A549 (cell line): ENCODE measurements at regions not wholly inside any gene's neighbourhood (a gene's known extent, or its start where the extent isn't known, plus 50 kb on each side); places are given as distances from the start of the nearest gene placed in this dataset.

ENCODE experiments used
- ATAC-seq, 2 experiments: fragments of 200-7000 bp in 1 of 2; fragments of >200 bp in 1 of 2; cut with Nextera tagmentation in 1 of 2; cut with Tn5 transposase in 1 of 2; 3 replicates each; pipeline versions ENCODE4 v1.8.0 to v1.9.1; 2018 to 2020; ENCODE audit warnings: mild to moderate bottlenecking in 1 of 2, moderate library complexity in 1 of 2
- CTCF ChIA-PET: fragments of 300-600 bp; sonication (Branson Sonifier 250); formaldehyde crosslinking; extraction: SDS; loops from one replicate; lab custom pipeline; 2021; ENCODE audit warnings: antibody characterized with exemption, inconsistent platforms; lab: Yijun Ruan, JAX
- POLR2A ChIA-PET: fragments of 350-600 bp; formaldehyde crosslinking; extraction: SDS; loops from one replicate; lab custom pipeline; 2021; ENCODE audit warnings: antibody characterized with exemption, inconsistent platforms; lab: Yijun Ruan, JAX
- DNase-seq, 2 experiments: peaks; one replicate each; pipeline versions ENCODE4 v3.0.0 to v3.0.0-alpha.2; 2011 to 2016; ENCODE audit warnings: low read depth in 1 of 2, low spot score in 1 of 2
- FAIRE-seq: peaks from 2 replicates; lab custom pipeline; 2011; peaks lifted over from hg19 to GRCh38; lab: Jason Lieb, UNC
- H3K27ac ChIP-seq, 2 experiments: fragments of >200 bp; sonication (Bioruptor Twin); formaldehyde crosslinking; 3 replicates each; pipeline ENCODE4 v1.5.1; 2016 to 2017
- H3K4me1 ChIP-seq: fragments of >200 bp; sonication (Bioruptor Twin); formaldehyde crosslinking; 3 replicates; pipeline ENCODE4 v1.6.1; 2016
- H3K4me2 ChIP-seq: fragments of >200 bp; sonication (Bioruptor Twin); formaldehyde crosslinking; 3 replicates; pipeline ENCODE4 v1.6.1; 2016
- H3K4me3 ChIP-seq: fragments of >200 bp; sonication (Bioruptor Twin); formaldehyde crosslinking; 3 replicates; pipeline ENCODE4 v1.5.1; 2016
- H3K9me3 ChIP-seq: fragments of >200 bp; sonication (Bioruptor Twin); formaldehyde crosslinking; 3 replicates; pipeline ENCODE4 v1.6.1; 2016
- BHLHE40 ChIP-seq: IDR thresholded peaks from 2 replicates; pipeline ENCODE4 v1.6.1; 2012; ENCODE audit warnings: low read depth, low read length, inconsistent platforms
- CEBPB ChIP-seq, 2 experiments: fragments of >200 bp in 1 of 2; sonication (Bioruptor Twin) in 1 of 2; formaldehyde crosslinking in 1 of 2; IDR thresholded peaks; 2 replicates each; pipeline ENCODE4 v1.6.1; 2012 to 2016
- CHD2 ChIP-seq: fragments of 150-350 bp; IDR thresholded peaks from 2 replicates; pipeline ENCODE4 v1.6.1; 2014; ENCODE audit warnings: low read length; ENCODE audit not compliant: partially characterized antibody
- CHD4 ChIP-seq: fragments of 200-600 bp; sonication (generic); IDR thresholded peaks from 2 replicates; pipeline ENCODE4 v1.6.1; 2016; ENCODE audit warnings: antibody characterized with exemption, mild to moderate bottlenecking, borderline replicate concordance
- EHF ChIP-seq: fragments of 250-450 bp; sonication (Bioruptor Pico); IDR thresholded peaks from 2 replicates; pipeline ENCODE4 v1.5.0; 2020; ENCODE audit warnings: mild to moderate bottlenecking
- ELK1 ChIP-seq: fragments of 150-350 bp; IDR thresholded peaks from 2 replicates; pipeline ENCODE4 v1.6.1; 2014; ENCODE audit warnings: low read depth, mild to moderate bottlenecking, low read length
- FOSB ChIP-seq: fragments of 250-450 bp; sonication (Bioruptor Pico); IDR thresholded peaks from 2 replicates; pipeline ENCODE4 v1.5.0; 2020; ENCODE audit warnings: mild to moderate bottlenecking, moderate library complexity
- FOXS1 ChIP-seq: fragments of 250-450 bp; sonication (Bioruptor Pico); IDR thresholded peaks from 2 replicates; pipeline ENCODE4 v1.5.0; 2020; ENCODE audit warnings: mild to moderate bottlenecking, moderate library complexity
- GATA3 ChIP-seq: IDR thresholded peaks from 2 replicates; pipeline ENCODE4 v1.6.1; 2012; ENCODE audit warnings: borderline replicate concordance
- HES2 ChIP-seq: fragments of >200 bp; sonication (Bioruptor Twin); formaldehyde crosslinking; IDR thresholded peaks from 2 replicates; pipeline ENCODE4 v1.6.1; 2016
- HEYL ChIP-seq: fragments of 250-450 bp; sonication (Bioruptor Pico); IDR thresholded peaks from 2 replicates; pipeline ENCODE4 v1.8.0; 2021; ENCODE audit warnings: mild to moderate bottlenecking, moderate library complexity
- HOXB13 ChIP-seq: fragments of 250-450 bp; sonication (Bioruptor Pico); IDR thresholded peaks from 2 replicates; pipeline ENCODE4 v1.5.0; 2020; ENCODE audit warnings: low read depth, mild to moderate bottlenecking, moderate library complexity
- JUN ChIP-seq, 2 experiments: fragments of >200 bp; sonication (Bioruptor Twin); formaldehyde crosslinking; IDR thresholded peaks; 2 replicates in 1 of 2; 3 replicates in 1 of 2; pipeline ENCODE4 v1.6.1; 2016 to 2017
- MAFK ChIP-seq: fragments of 450-650 bp; IDR thresholded peaks from 2 replicates; pipeline ENCODE4 v1.6.1; 2014; ENCODE audit not compliant: partially characterized antibody
- MAX ChIP-seq: IDR thresholded peaks from 2 replicates; pipeline ENCODE4 v1.6.1; 2012
- NPAS2 ChIP-seq: fragments of 250-450 bp; sonication (Bioruptor Pico); IDR thresholded peaks from 2 replicates; pipeline ENCODE4 v1.8.0; 2022; ENCODE audit warnings: mild to moderate bottlenecking, moderate library complexity, borderline replicate concordance
- PBX3 ChIP-seq: IDR thresholded peaks from 2 replicates; pipeline ENCODE4 v1.6.1; 2012
- POLR2AphosphoS2 ChIP-seq: conservative IDR thresholded peaks from 2 replicates; pipeline ENCODE4 v1.6.1; 2012; ENCODE audit warnings: low read length, improper control_type of control experiment, inconsistent platforms
- RAD21 ChIP-seq, 2 experiments: fragments of >200 bp in 1 of 2; sonication (Bioruptor Twin) in 1 of 2; formaldehyde crosslinking in 1 of 2; IDR thresholded peaks in 1 of 2; conservative IDR thresholded peaks in 1 of 2; 2 replicates in 1 of 2; 3 replicates in 1 of 2; pipeline ENCODE4 v1.6.1; 2012 to 2018; ENCODE audit warnings: inconsistent platforms in 1 of 2
- RARB ChIP-seq: fragments of 250-450 bp; sonication (Bioruptor Pico); IDR thresholded peaks from 2 replicates; pipeline ENCODE4 v1.8.0; 2021; ENCODE audit warnings: mild to moderate bottlenecking, moderate library complexity
- RFX5 ChIP-seq: fragments of 450-650 bp; IDR thresholded peaks from 2 replicates; pipeline ENCODE4 v1.7.1; 2014; ENCODE audit warnings: antibody characterized with exemption, mild to moderate bottlenecking, moderate library complexity
- RNF2 ChIP-seq: fragments of 200-600 bp; sonication (generic); IDR thresholded peaks from 2 replicates; pipeline ENCODE4 v1.6.1; 2016; ENCODE audit warnings: low read depth, mild to moderate bottlenecking, antibody characterized with exemption, moderate library complexity, borderline replicate concordance
- SMC3 ChIP-seq: fragments of >200 bp; sonication (Bioruptor Twin); formaldehyde crosslinking; IDR thresholded peaks from 3 replicates; pipeline ENCODE4 v1.6.1; 2018; ENCODE audit warnings: inconsistent platforms
- TFCP2L1 ChIP-seq: fragments of 250-450 bp; sonication (Bioruptor Pico); IDR thresholded peaks from 2 replicates; pipeline ENCODE4 v1.5.0; 2021; ENCODE audit warnings: mild to moderate bottlenecking
- TP53 ChIP-seq: fragments of 250-450 bp; sonication (Bioruptor Pico); IDR thresholded peaks from 2 replicates; pipeline ENCODE4 v1.5.0; 2021; ENCODE audit warnings: mild to moderate bottlenecking, moderate library complexity
- WGBS: methylation state at CpG from one replicate; pipeline ENCODE4 v1.1.6; 2017; ENCODE audit errors: missing lambda C conversion rate; 5-methylcytosine and 5-hydroxymethylcytosine counted together

GRCh38 chr4:15213302-15213970 lies 211.2 kb downstream of the CPEB2 start:
- Histone ChIP-seq H3K9me3 (no peaks in the 10 kb centered on the region), H3K4me1 (no peaks in the 10 kb centered on the region), H3K27ac (no peak overlapping the region), H3K4me2 (no peak overlapping the region), H3K4me3 (no peak overlapping the region)
- ChIA-PET CTCF (interaction anchor here (1.5 kb wide), 1 partner anchor 1559 kb away, joined by 4 read pairs; no protein-coding TSS in a partner anchor), POLR2A (no interaction called here)
- 67% methylated on average over 6 of the region's 6 CpGs for WGBS
- ATAC-seq (no peak), DNase-seq (no peak), FAIRE-seq (no peak)
- TF ChIP-seq RFX5 (no peak), NPAS2 (CRISPR knock-in tag) (no peak), FOXS1 (CRISPR knock-in tag) (no peak), POLR2AphosphoS2 (no peak), MAX (no peak), SMC3 (no peak), TP53 (no peak), GATA3 (no peak), HEYL (CRISPR knock-in tag) (no peak), RNF2 (no peak), HES2 (no peak), TFCP2L1 (CRISPR knock-in tag) (no peak), MAFK (no peak), HOXB13 (CRISPR knock-in tag) (no peak), ELK1 (no peak), BHLHE40 (no peak), EHF (CRISPR knock-in tag) (no peak), CEBPB (IDR thresholded peaks at IDR 0.05) (no peak), CHD2 (no peak)

GRCh38 chr4:15215109-15215508 lies 212.7 kb upstream of the C1QTNF7 start:
- no peak overlapping the region for H3K4me2 ChIP-seq
- DNase-seq: no peak
- no peaks in the 10 kb centered on the region for H3K4me1 ChIP-seq
- H3K4me3 ChIP-seq: no peak overlapping the region
- no peaks in the 10 kb centered on the region for H3K9me3 ChIP-seq
- POLR2A ChIA-PET: no interaction called here
- TF ChIP-seq FOSB (CRISPR knock-in tag): no peak
- TF ChIP-seq PBX3: no peak
- TF ChIP-seq GATA3: no peak
- TF ChIP-seq JUN (IDR thresholded peaks at IDR 0.05): no peak
- no peak for TF ChIP-seq NPAS2 (CRISPR knock-in tag)
- TF ChIP-seq RAD21 (conservative IDR thresholded peaks at IDR 0.05 in 1 of 2, IDR thresholded peaks at IDR 0.05 in 1 of 2): no peak
- TF ChIP-seq TFCP2L1 (CRISPR knock-in tag): no peak
- TF ChIP-seq CHD4: no peak
- TF ChIP-seq RARB (CRISPR knock-in tag): no peak
- no peak for TF ChIP-seq ELK1
- TF ChIP-seq RNF2: no peak
- TF ChIP-seq, all 56 proteins: peak for 0
- FAIRE-seq: no peak
- no peak overlapping the region for H3K27ac ChIP-seq
- CTCF ChIA-PET: no interaction called here
- WGBS: 67% methylated on average over 6 of the region's 6 CpGs
- ATAC-seq: no peak
